Nephron progenitor cell (in vitro differentiated cells): ENCODE measurements at regions not wholly inside any gene's neighbourhood (a gene's known extent, or its start where the extent isn't known, plus 50 kb on each side); places are given as distances from the start of the nearest gene placed in this dataset.

Experiments
- DNase-seq: peaks from one replicate; pipeline ENCODE4 v3.0.0; 2021
- H3K27ac Mint-ChIP-seq: 2 replicates; pipeline ENCODE4 v1.8.0; 2021; ENCODE audit warnings: mild to moderate bottlenecking, moderate library complexity, mixed read lengths
- H3K27me3 Mint-ChIP-seq: 2 replicates; pipeline ENCODE4 v1.8.0; 2021; ENCODE audit warnings: mild to moderate bottlenecking, low read depth, mixed read lengths; ENCODE audit not compliant: poor library complexity
- H3K36me3 Mint-ChIP-seq: 2 replicates; pipeline ENCODE4 v1.8.0; 2021; ENCODE audit warnings: low read depth, mixed read lengths
- H3K4me1 Mint-ChIP-seq: 2 replicates; pipeline ENCODE4 v1.8.0; 2021; ENCODE audit warnings: mixed read lengths
- H3K4me3 Mint-ChIP-seq: 2 replicates; pipeline ENCODE4 v1.8.0; 2021; ENCODE audit warnings: mild to moderate bottlenecking, moderate library complexity, mixed read lengths
- H3K9me3 Mint-ChIP-seq: 2 replicates; pipeline ENCODE4 v1.8.0; 2021; ENCODE audit warnings: mild to moderate bottlenecking, moderate library complexity, mixed read lengths
- TF ChIP-seq, protein P1 (sequence below): fragments of 200-600 bp; sonication (generic); IDR thresholded peaks from 2 replicates; pipeline ENCODE4 v1.5.0; 2021; ENCODE audit warnings: antibody characterized with exemption

- H3K36me3 Mint-ChIP-seq = no peaks in the 10 kb centered on the region
- no peak overlapping the region for H3K4me3 Mint-ChIP-seq
- no peak for DNase-seq
- H3K4me1 Mint-ChIP-seq = no peaks in the 10 kb centered on the region
- TF ChIP-seq, protein P1, sequence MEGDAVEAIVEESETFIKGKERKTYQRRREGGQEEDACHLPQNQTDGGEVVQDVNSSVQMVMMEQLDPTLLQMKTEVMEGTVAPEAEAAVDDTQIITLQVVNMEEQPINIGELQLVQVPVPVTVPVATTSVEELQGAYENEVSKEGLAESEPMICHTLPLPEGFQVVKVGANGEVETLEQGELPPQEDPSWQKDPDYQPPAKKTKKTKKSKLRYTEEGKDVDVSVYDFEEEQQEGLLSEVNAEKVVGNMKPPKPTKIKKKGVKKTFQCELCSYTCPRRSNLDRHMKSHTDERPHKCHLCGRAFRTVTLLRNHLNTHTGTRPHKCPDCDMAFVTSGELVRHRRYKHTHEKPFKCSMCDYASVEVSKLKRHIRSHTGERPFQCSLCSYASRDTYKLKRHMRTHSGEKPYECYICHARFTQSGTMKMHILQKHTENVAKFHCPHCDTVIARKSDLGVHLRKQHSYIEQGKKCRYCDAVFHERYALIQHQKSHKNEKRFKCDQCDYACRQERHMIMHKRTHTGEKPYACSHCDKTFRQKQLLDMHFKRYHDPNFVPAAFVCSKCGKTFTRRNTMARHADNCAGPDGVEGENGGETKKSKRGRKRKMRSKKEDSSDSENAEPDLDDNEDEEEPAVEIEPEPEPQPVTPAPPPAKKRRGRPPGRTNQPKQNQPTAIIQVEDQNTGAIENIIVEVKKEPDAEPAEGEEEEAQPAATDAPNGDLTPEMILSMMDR = no peak
- no peaks in the 10 kb centered on the region for H3K9me3 Mint-ChIP-seq
- H3K27me3 Mint-ChIP-seq = no peaks in the 10 kb centered on the region
- no peak overlapping the region for H3K27ac Mint-ChIP-seq
Observed at GRCh38 chr4:32251926-32252325, 1531.8 kb downstream of the PCDH7 start.

GRCh38 chr4:32254216-32254615 lies 1534.0 kb downstream of the PCDH7 start:
- H3K4me3 Mint-ChIP-seq = no peak overlapping the region
- TF ChIP-seq, protein P1 = no peak
- no peaks in the 10 kb centered on the region for H3K27me3 Mint-ChIP-seq
- H3K36me3 Mint-ChIP-seq = no peaks in the 10 kb centered on the region
- no peak for DNase-seq
- no peak overlapping the region for H3K27ac Mint-ChIP-seq
- no peaks in the 10 kb centered on the region for H3K9me3 Mint-ChIP-seq
- no peaks in the 10 kb centered on the region for H3K4me1 Mint-ChIP-seq

DNA sequence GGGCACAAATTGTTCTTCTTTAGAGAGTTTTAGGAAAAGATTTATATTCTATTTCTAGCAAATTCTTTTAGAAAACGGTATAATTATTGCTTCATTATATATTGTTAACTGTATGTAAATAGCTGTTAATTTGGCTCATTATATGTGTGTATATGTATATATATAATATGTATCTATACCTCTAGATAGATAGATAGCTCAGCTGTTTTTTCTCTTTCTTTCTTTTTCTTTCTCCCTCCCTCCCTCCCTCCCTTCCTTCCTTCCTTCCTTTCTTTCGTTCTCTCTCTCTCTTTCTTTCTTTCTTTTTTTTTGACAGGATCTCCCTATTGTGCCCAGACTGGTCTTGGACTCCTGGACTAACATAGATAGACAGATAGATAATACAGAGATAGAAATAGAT lies 1538.8 kb downstream of the PCDH7 start:
- H3K27ac Mint-ChIP-seq = no peak overlapping the region
- TF ChIP-seq, protein P1 = no peak
- no peak overlapping the region for H3K4me3 Mint-ChIP-seq
- H3K4me1 Mint-ChIP-seq = no peaks in the 10 kb centered on the region
- H3K36me3 Mint-ChIP-seq = no peaks in the 10 kb centered on the region
- H3K27me3 Mint-ChIP-seq = no peaks in the 10 kb centered on the region
- H3K9me3 Mint-ChIP-seq = no peaks in the 10 kb centered on the region
- DNase-seq = no peak

DNA sequence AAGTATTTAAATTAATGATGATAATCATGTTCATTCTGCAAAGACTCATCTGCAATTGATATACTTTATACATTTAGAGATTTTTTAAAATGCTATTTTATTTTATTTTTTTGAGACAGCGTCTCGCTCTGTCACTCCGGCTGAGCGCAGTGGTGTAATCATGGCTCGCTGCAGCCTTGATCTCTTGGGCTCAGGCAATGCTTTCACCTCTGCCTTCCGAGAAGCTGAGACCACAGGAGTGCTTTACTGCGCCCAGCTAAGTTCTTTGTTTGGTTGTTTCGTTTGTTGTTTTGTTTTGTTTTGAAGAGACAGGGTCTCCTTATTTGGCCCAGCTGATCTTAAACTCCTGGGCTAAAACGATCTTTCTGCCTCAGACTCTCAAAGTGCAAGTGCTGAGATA lies 1541.0 kb downstream of the PCDH7 start:
- Mint-ChIP-seq H3K4me1 (no peaks in the 10 kb centered on the region), H3K9me3 (no peaks in the 10 kb centered on the region), H3K4me3 (no peak overlapping the region), H3K27ac (no peak overlapping the region), H3K36me3 (no peaks in the 10 kb centered on the region), H3K27me3 (peaks cover 4% of the 10 kb centered on the region)
- TF ChIP-seq, protein P1 = no peak
- DNase-seq = no peak

GRCh38 chr4:32268863-32269262 lies 1548.7 kb downstream of the PCDH7 start:
- H3K4me1 Mint-ChIP-seq = no peaks in the 10 kb centered on the region
- H3K27ac Mint-ChIP-seq = no peak overlapping the region
- no peak for DNase-seq
- H3K9me3 Mint-ChIP-seq = peaks cover 3% of the 10 kb centered on the region
- H3K27me3 Mint-ChIP-seq = peaks cover 4% of the 10 kb centered on the region
- TF ChIP-seq, protein P1 = no peak
- H3K4me3 Mint-ChIP-seq = no peak overlapping the region
- H3K36me3 Mint-ChIP-seq = no peaks in the 10 kb centered on the region

DNA sequence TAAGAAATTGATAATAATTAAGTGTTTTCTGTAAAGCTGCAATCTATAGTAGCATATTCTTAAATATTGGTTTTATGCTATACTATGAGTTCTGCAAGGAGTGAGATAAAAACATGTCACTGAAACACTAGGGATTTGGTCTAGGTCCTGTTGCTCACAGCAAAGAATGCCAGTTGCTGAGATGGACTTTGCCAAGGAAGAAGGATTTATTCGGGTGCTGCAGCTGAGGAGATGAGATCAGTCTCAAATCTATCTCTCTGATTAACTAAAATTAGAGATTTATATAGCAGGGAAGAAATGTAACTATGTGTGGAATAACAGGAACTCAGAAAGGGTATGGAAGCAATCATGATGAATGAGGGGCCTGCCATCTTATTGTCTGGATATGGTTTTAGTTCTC lies 1569.9 kb downstream of the PCDH7 start:
- Mint-ChIP-seq H3K36me3 (no peaks in the 10 kb centered on the region), H3K9me3 (peaks cover 15% of the 10 kb centered on the region), H3K4me3 (no peak overlapping the region), H3K4me1 (no peaks in the 10 kb centered on the region), H3K27me3 (peaks cover 3% of the 10 kb centered on the region), H3K27ac (no peak overlapping the region)
- DNase-seq = no peak
- TF ChIP-seq, protein P1 = no peak
